ENCODE measurements at regions not wholly inside any gene's neighbourhood (a gene's known extent, or its start where the extent isn't known, plus 50 kb on each side); places are given as distances from the start of the nearest gene placed in this dataset.
"Not testable (repeated sequence)": the region's sequence is repeated elsewhere in the genome, so short reads cannot be mapped to it uniquely, and the experiment has no call there.

GRCh38 chr14:82757776-82758175 is 1224.1 kb upstream of the SEL1L start:
- no peak for DNase-seq

- no peak for DNase-seq
Measured at GRCh38 chr14:82759656-82760055, 1226.0 kb upstream of the SEL1L start.

GRCh38 chr14:82766123-82766522 is 1232.5 kb upstream of the SEL1L start:
- DNase-seq, result no peak

- no peak for DNase-seq
Measured at GRCh38 chr14:82766996-82767395, 1233.3 kb upstream of the SEL1L start.

- DNase-seq, result no peak
Measured at GRCh38 chr14:82776958-82777357, 1243.3 kb upstream of the SEL1L start.

GRCh38 chr14:82778008-82778590 is 1244.4 kb upstream of the SEL1L start:
- DNase-seq, result no peak

GRCh38 chr14:82778601-82779000 is 1244.9 kb upstream of the SEL1L start:
- DNase-seq, result no peak

GRCh38 chr14:82779301-82779700 is 1245.6 kb upstream of the SEL1L start:
- no peak for DNase-seq

GRCh38 chr14:82785756-82786482 is 1252.3 kb upstream of the SEL1L start:
- DNase-seq, result no peak

GRCh38 chr14:82786483-82786880 is 1252.8 kb upstream of the SEL1L start:
- no peak for DNase-seq

- DNase-seq, result no peak
Measured at GRCh38 chr14:82796086-82796485, 1262.4 kb upstream of the SEL1L start.

- DNase-seq, result no peak
Measured at GRCh38 chr14:82798276-82798675, 1264.6 kb upstream of the SEL1L start.

GRCh38 chr14:82805892-82806825 is 1272.5 kb upstream of the SEL1L start:
- DNase-seq, result no peak

GRCh38 chr14:82811246-82811645 is 1277.6 kb upstream of the SEL1L start:
- DNase-seq, result no peak

GRCh38 chr14:82814339-82814738 is 1280.7 kb upstream of the SEL1L start:
- not testable (repeated sequence) for DNase-seq

- DNase-seq, result no peak
Measured at GRCh38 chr14:82830596-82830995, 1296.9 kb upstream of the SEL1L start.

GRCh38 chr14:82836256-82836950 is 1302.8 kb upstream of the SEL1L start:
- no peak for DNase-seq

- DNase-seq, result no peak
Measured at GRCh38 chr14:82837611-82838140, 1304.0 kb upstream of the SEL1L start.

- DNase-seq, result no peak
Measured at GRCh38 chr14:82850576-82850975, 1316.9 kb upstream of the SEL1L start.

GRCh38 chr14:82854131-82854530 is 1320.5 kb upstream of the SEL1L start:
- no peak for DNase-seq

- no peak for DNase-seq
Measured at GRCh38 chr14:82854901-82855300, 1321.2 kb upstream of the SEL1L start.

GRCh38 chr14:82855912-82856391 is 1322.3 kb upstream of the SEL1L start:
- no peak for DNase-seq

GRCh38 chr14:82861313-82861712 is 1327.7 kb upstream of the SEL1L start:
- DNase-seq, result no peak
